H1 (cell line): ENCODE measurements at regions not wholly inside any gene's neighbourhood (a gene's known extent, or its start where the extent isn't known, plus 50 kb on each side); places are given as distances from the start of the nearest gene placed in this dataset.

Experiments used
- CTCF ChIA-PET: fragments of 300-600 bp; sonication (Branson Sonifier 250); formaldehyde crosslinking; loops from one replicate; lab custom pipeline; 2021; ENCODE audit not compliant: partially characterized antibody; lab: Charles Lee
- POLR2A ChIA-PET: fragments of 300-600 bp; sonication (Branson Sonifier 250); formaldehyde crosslinking; loops from one replicate; lab custom pipeline; 2021; ENCODE audit warnings: inconsistent platforms; ENCODE audit not compliant: partially characterized antibody; lab: Charles Lee
- DNase-seq, 2 experiments: peaks; one replicate each; pipeline versions ENCODE4 v3.0.0 to v3.0.0-alpha.2; 2010 to 2022; ENCODE audit warnings: low spot score in 2 of 2, low read depth in 1 of 2, mixed read lengths in 1 of 2
- FAIRE-seq: peaks from 2 replicates; lab custom pipeline; 2011; peaks lifted over from hg19 to GRCh38; lab: Jason Lieb, UNC
- H2AFZ ChIP-seq: 2 replicates; pipeline ENCODE4 v1.8.1; 2012; ENCODE audit warnings: low read length, inconsistent platforms
- H2AK5ac ChIP-seq: 2 replicates; pipeline ENCODE4 v1.6.1; 2013; ENCODE audit warnings: low read depth, low read length
- H2BK120ac ChIP-seq: replicated peaks from 2 replicates; pipeline ENCODE3; 2013; ENCODE audit warnings: low read depth, low read length, inconsistent platforms
- H2BK12ac ChIP-seq: 2 replicates; pipeline ENCODE4 v1.6.1; 2013; ENCODE audit warnings: low read depth, low read length
- H2BK15ac ChIP-seq: 2 replicates; pipeline ENCODE4 v1.6.1; 2013; ENCODE audit warnings: low read length
- H2BK20ac ChIP-seq: 2 replicates; pipeline ENCODE4 v1.6.1; 2013; ENCODE audit warnings: low read length
- H2BK5ac ChIP-seq: 2 replicates; pipeline ENCODE4 v1.6.1; 2013; ENCODE audit warnings: low read depth, low read length
- H3K14ac ChIP-seq: 2 replicates; pipeline ENCODE4 v1.6.1; 2013; ENCODE audit warnings: inconsistent platforms; ENCODE audit not compliant: insufficient read length
- H3K18ac ChIP-seq: 2 replicates; pipeline ENCODE4 v1.6.1; 2013; ENCODE audit warnings: low read length; ENCODE audit errors: extremely low read depth
- H3K23ac ChIP-seq: 2 replicates; pipeline ENCODE4 v1.6.1; 2013; ENCODE audit warnings: inconsistent platforms; ENCODE audit not compliant: insufficient read length
- H3K23me2 ChIP-seq: 2 replicates; pipeline ENCODE4 v1.6.1; 2013; ENCODE audit warnings: low read depth, low read length
- H3K27ac ChIP-seq: 2 replicates; pipeline ENCODE4 v1.6.1; 2011; ENCODE audit warnings: low read depth, low read length, inconsistent platforms
- H3K27me3 ChIP-seq, 4 experiments: replicated peaks in 1 of 4; 1 replicate in 1 of 4; 2 replicates in 3 of 4; pipeline versions ENCODE4 v1.6.1 to v1.8.1; 2011 to 2013; ENCODE audit warnings: low read length in 3 of 4, mild to moderate bottlenecking in 3 of 4, inconsistent platforms in 2 of 4, mixed read lengths in 2 of 4, moderate library complexity in 1 of 4; ENCODE audit not compliant: control insufficient read depth in 3 of 4, insufficient read depth in 3 of 4; ENCODE audit errors: extremely low read depth in 1 of 4
- H3K36me3 ChIP-seq, 4 experiments: 2 replicates each; pipeline versions ENCODE4 v1.6.1 to v1.8.1; 2011 to 2013; ENCODE audit warnings: mild to moderate bottlenecking in 4 of 4, low read length in 3 of 4, moderate library complexity in 2 of 4, control low read depth in 1 of 4, inconsistent platforms in 1 of 4; ENCODE audit not compliant: insufficient read depth in 4 of 4, control insufficient read depth in 2 of 4
- H3K4ac ChIP-seq: replicated peaks from 2 replicates; pipeline ENCODE3; 2013; ENCODE audit warnings: low read length, low read depth, mixed read lengths, inconsistent platforms; ENCODE audit not compliant: insufficient read length
- H3K4me1 ChIP-seq, 4 experiments: replicated peaks in 1 of 4; 1 replicate in 1 of 4; 2 replicates in 3 of 4; pipeline versions ENCODE4 v1.6.1 to v1.8.1; 2011 to 2013; ENCODE audit warnings: low read length in 3 of 4, inconsistent platforms in 2 of 4, mixed read lengths in 1 of 4; ENCODE audit not compliant: insufficient read depth in 4 of 4, control insufficient read depth in 3 of 4
- H3K4me2 ChIP-seq, 2 experiments: 2 replicates each; pipeline versions ENCODE4 v1.6.1 to v1.8.1; 2011 to 2013; ENCODE audit warnings: low read depth in 2 of 2, low read length in 2 of 2, control low read depth in 1 of 2, inconsistent platforms in 1 of 2, mild to moderate bottlenecking in 1 of 2; ENCODE audit not compliant: insufficient read depth in 1 of 2
- H3K4me3 ChIP-seq, 4 experiments: fragments of 200-600, 300-600 bp in 1 of 4; sonication (generic), shearing (Covaris generic), sonication (Bioruptor Twin) in 1 of 4; 2 replicates each; pipeline versions ENCODE4 v1.5.1 to v1.8.1; 2011 to 2016; ENCODE audit warnings: low read length in 4 of 4, low read depth in 3 of 4, control low read depth in 2 of 4, inconsistent platforms in 2 of 4, mild to moderate bottlenecking in 2 of 4, mixed read lengths in 1 of 4, moderate library complexity in 1 of 4; ENCODE audit not compliant: insufficient read depth in 2 of 4; ENCODE audit errors: extremely low read depth in 1 of 4
- H3K56ac ChIP-seq: replicated peaks from 2 replicates; pipeline ENCODE3; 2013; ENCODE audit warnings: low read depth, mild to moderate bottlenecking, mixed read lengths, low read length, inconsistent platforms; ENCODE audit not compliant: insufficient read length
- H3K79me1 ChIP-seq: 2 replicates; pipeline ENCODE4 v1.6.1; 2013; ENCODE audit warnings: low read depth, low read length, control low read depth
- H3K79me2 ChIP-seq, 2 experiments: 2 replicates each; pipeline versions ENCODE4 v1.6.1 to v1.8.1; 2012 to 2013; ENCODE audit warnings: low read length in 2 of 2, mild to moderate bottlenecking in 2 of 2, inconsistent platforms in 1 of 2; ENCODE audit not compliant: insufficient read depth in 2 of 2, control insufficient read depth in 1 of 2
- H3K9ac ChIP-seq, 4 experiments: replicated peaks in 1 of 4; 1 replicate in 1 of 4; 2 replicates in 3 of 4; pipeline versions ENCODE4 v1.6.1 to v1.8.1; 2011 to 2013; ENCODE audit warnings: low read depth in 3 of 4, low read length in 3 of 4, control low read depth in 2 of 4, mild to moderate bottlenecking in 2 of 4, moderate library complexity in 2 of 4, inconsistent platforms in 1 of 4; ENCODE audit errors: extremely low read depth in 1 of 4
- H3K9me3 ChIP-seq, 2 experiments: 2 replicates each; pipeline versions ENCODE4 v1.6.1 to v1.8.1; 2012 to 2013; ENCODE audit warnings: mild to moderate bottlenecking in 2 of 2, moderate library complexity in 2 of 2, control low read depth in 1 of 2, inconsistent platforms in 1 of 2, low read depth in 1 of 2, low read length in 1 of 2, mixed read lengths in 1 of 2; ENCODE audit not compliant: insufficient read depth in 2 of 2
- H4K20me1 ChIP-seq, 2 experiments: replicated peaks in 1 of 2; 2 replicates each; pipeline versions ENCODE3 to v1.8.1; 2011 to 2013; ENCODE audit warnings: inconsistent platforms in 2 of 2, low read length in 2 of 2, mild to moderate bottlenecking in 1 of 2; ENCODE audit not compliant: insufficient read depth in 2 of 2, control insufficient read depth in 1 of 2
- H4K5ac ChIP-seq: 2 replicates; pipeline ENCODE4 v1.6.1; 2013; ENCODE audit warnings: low read length, low read depth, mixed read lengths, inconsistent platforms; ENCODE audit not compliant: insufficient read length
- H4K8ac ChIP-seq: 2 replicates; pipeline ENCODE4 v1.8.0; 2013; ENCODE audit warnings: mild to moderate bottlenecking, moderate library complexity, low read length, inconsistent platforms; ENCODE audit not compliant: insufficient read depth; ENCODE audit errors: extremely low read depth
- H4K91ac ChIP-seq: replicated peaks from 2 replicates; pipeline ENCODE3; 2013; ENCODE audit warnings: low read length, mixed read lengths, inconsistent platforms; ENCODE audit not compliant: insufficient read length
- CEBPB ChIP-seq: IDR thresholded peaks from 2 replicates; pipeline ENCODE4 v1.6.1; 2012; ENCODE audit warnings: low read depth, low read length
- CTCF ChIP-seq, 3 experiments: IDR thresholded peaks; 1 replicate in 2 of 3; 2 replicates in 1 of 3; pipeline versions ENCODE4 v1.5.1 to v1.6.1; 2011; ENCODE audit warnings: low read length in 3 of 3, mild to moderate bottlenecking in 3 of 3, inconsistent platforms in 2 of 3, low read depth in 1 of 3, moderate library complexity in 1 of 3; ENCODE audit not compliant: insufficient read depth in 1 of 3; ENCODE audit errors: control extremely low read depth in 1 of 3
- HDAC6 ChIP-seq: IDR thresholded peaks from one replicate; pipeline ENCODE4 v1.7.1; 2012; ENCODE audit warnings: low read depth, mild to moderate bottlenecking, inconsistent platforms, low read length, moderate library complexity
- MAX ChIP-seq: IDR thresholded peaks from 2 replicates; pipeline ENCODE4 v1.6.1; 2012; ENCODE audit warnings: inconsistent platforms
- POLR2AphosphoS5 ChIP-seq: IDR thresholded peaks from 2 replicates; pipeline ENCODE4 v1.6.1; 2011; ENCODE audit warnings: low read depth, low read length
- POU5F1 ChIP-seq: IDR thresholded peaks from 2 replicates; pipeline ENCODE4 v1.6.1; 2011; ENCODE audit warnings: low read depth, mild to moderate bottlenecking, low read length, moderate library complexity
- RAD21 ChIP-seq, 2 experiments: IDR thresholded peaks in 1 of 2; conservative IDR thresholded peaks in 1 of 2; 2 replicates each; pipeline ENCODE4 v1.6.1; 2011; ENCODE audit warnings: low read depth in 2 of 2, low read length in 2 of 2, improper control_type of control experiment in 1 of 2, inconsistent platforms in 1 of 2, mild to moderate bottlenecking in 1 of 2, moderate library complexity in 1 of 2
- RBBP5 ChIP-seq: IDR thresholded peaks from 2 replicates; pipeline ENCODE4 v1.7.1; 2012; ENCODE audit warnings: low read depth, mild to moderate bottlenecking, inconsistent platforms, low read length, moderate library complexity, borderline replicate concordance
- RFX5 ChIP-seq: IDR thresholded peaks from 2 replicates; pipeline ENCODE4 v1.6.1; 2011; ENCODE audit warnings: low read depth, low read length, improper control_type of control experiment, borderline replicate concordance
- SIN3A ChIP-seq, 2 experiments: IDR thresholded peaks in 1 of 2; conservative IDR thresholded peaks in 1 of 2; 2 replicates each; pipeline ENCODE4 v1.6.1; 2011 to 2012; ENCODE audit warnings: low read length in 2 of 2, improper control_type of control experiment in 1 of 2, low read depth in 1 of 2, mild to moderate bottlenecking in 1 of 2
- SP4 ChIP-seq: IDR thresholded peaks from 2 replicates; pipeline ENCODE4 v1.6.1; 2012; ENCODE audit warnings: low read length, inconsistent platforms
- TAF7 ChIP-seq: optimal IDR thresholded peaks from 2 replicates; pipeline ENCODE3; 2011; ENCODE audit warnings: low read depth, mild to moderate bottlenecking, inconsistent platforms, low read length, moderate library complexity, borderline replicate concordance
- WGBS, 2 experiments: shearing (Covaris generic) in 1 of 2; methylation state at CpG; one replicate each; pipeline versions ENCODE4 v1.1.6 to v1.1.7; 2013 to 2015; ENCODE audit warnings: low lambda C conversion rate in 2 of 2, mixed read lengths in 2 of 2, inconsistent platforms in 1 of 2, low coverage in 1 of 2, missing lambda C conversion rate in 1 of 2; ENCODE audit not compliant: insufficient replicate concordance in 2 of 2, insufficient coverage in 1 of 2, insufficient read length in 1 of 2; ENCODE audit errors: extremely low coverage in 1 of 2, missing lambda C conversion rate in 1 of 2; 5-methylcytosine and 5-hydroxymethylcytosine counted together

- no peak overlapping the region for H2AFZ ChIP-seq
- no peak overlapping the region for H3K4me2 ChIP-seq
- H3K36me3 ChIP-seq: no peaks in the 10 kb centered on the region
- CTCF ChIA-PET: interaction anchor here (0.8 kb wide), 1 partner anchor 413 kb away, joined by 3 read pairs; no protein-coding TSS in a partner anchor
- DNase-seq (no peak), FAIRE-seq (no peak)
- no peak overlapping the region for H2BK12ac ChIP-seq
- 96% methylated on average over 4 of the region's 4 CpGs; no CpG with 5 or more reads in 1 of the 2 experiments for WGBS, 2 experiments
- no peaks in the 10 kb centered on the region for H3K23me2 ChIP-seq
- H4K5ac ChIP-seq: no peak overlapping the region
- no peak overlapping the region for H2BK15ac ChIP-seq
- H3K79me2 ChIP-seq: no peaks in the 10 kb centered on the region
- no peak overlapping the region for H3K56ac ChIP-seq
- no peak overlapping the region for H2BK120ac ChIP-seq
- H3K9ac ChIP-seq: no peak overlapping the region
- POLR2A ChIA-PET: no interaction called here
- H3K14ac ChIP-seq: no peak overlapping the region
- H3K9me3 ChIP-seq: no peaks in the 10 kb centered on the region
- no peaks in the 10 kb centered on the region for H3K79me1 ChIP-seq
- H4K20me1 ChIP-seq: no peaks in the 10 kb centered on the region
- H3K4me3 ChIP-seq: no peak overlapping the region
- no peak overlapping the region for H3K18ac ChIP-seq
- H3K23ac ChIP-seq: no peak overlapping the region
- H3K27me3 ChIP-seq: no peaks in the 10 kb centered on the region
- H4K91ac ChIP-seq: no peak overlapping the region
- no peak overlapping the region for H3K4ac ChIP-seq
- no peak overlapping the region for H3K27ac ChIP-seq
- no peak overlapping the region for H2BK20ac ChIP-seq
- H2AK5ac ChIP-seq: no peak overlapping the region
- 0 out of 7 replicates have a peak, but pooled peaks cover 0 to 3% (median under 1%) of the 10 kb centered on the region in 4 experiments for H3K4me1 ChIP-seq
- no peak overlapping the region for H2BK5ac ChIP-seq
- no peak overlapping the region for H4K8ac ChIP-seq
- TF ChIP-seq CEBPB (no peak), MAX (no peak), RFX5 (no peak), CTCF (IDR thresholded peaks at IDR 0.05; ENCODE audit: control extremely low read depth in 1 of 3, insufficient read depth in 1 of 3, low read depth in 1 of 3, low read length in 3 of 3) (no peak), TAF7 (no peak), SP4 (no peak), HDAC6 (no peak), RAD21 (IDR thresholded peaks at IDR 0.05 in 1 of 2, conservative IDR thresholded peaks at IDR 0.05 in 1 of 2; ENCODE audit: low read depth in 2 of 2, low read length in 2 of 2) (no peak), POU5F1 (no peak), SIN3A (conservative IDR thresholded peaks at IDR 0.05 in 1 of 2, IDR thresholded peaks at IDR 0.05 in 1 of 2; ENCODE audit: low read depth in 1 of 2, low read length in 2 of 2) (no peak), POLR2AphosphoS5 (no peak), RBBP5 (no peak)
Observed at GRCh38 chr18:25457126-25457525, 105.2 kb upstream of the ZNF521 start.
